GM19452 (cell line): ENCODE measurements at regions not wholly inside any gene's neighbourhood (a gene's known extent, or its start where the extent isn't known, plus 50 kb on each side); places are given as distances from the start of the nearest gene placed in this dataset.

ENCODE experiments used
- ATAC-seq: cut with Tn5 transposase; IDR thresholded peaks from one replicate; pipeline ENCODE4 v1.9.1; 2021; ENCODE audit not compliant: unreplicated experiment

- ATAC-seq, result no peak
These were observed 132.2 kb downstream of the ASB7 start for GRCh38 chr15:100734586-100734985.

- ATAC-seq, result no peak
These were observed 133.0 kb downstream of the ASB7 start for GRCh38 chr15:100735129-100736053.

GRCh38 chr15:100737214-100737613 lies 134.8 kb downstream of the ASB7 start:
- no peak for ATAC-seq

- ATAC-seq, result no peak
These were observed 136.2 kb downstream of the ASB7 start for GRCh38 chr15:100738614-100739013.

GRCh38 chr15:100740138-100740537 lies 137.7 kb downstream of the ASB7 start:
- no peak for ATAC-seq

- no peak for ATAC-seq
These were observed 128.0 kb upstream of the ALDH1A3 start for GRCh38 chr15:100751585-100751984.

GRCh38 chr15:100753503-100753902 lies 126.1 kb upstream of the ALDH1A3 start:
- ATAC-seq, result no peak

GRCh38 chr15:100757661-100758060 lies 122.0 kb upstream of the ALDH1A3 start:
- no peak for ATAC-seq

GRCh38 chr15:100758555-100758954 lies 121.1 kb upstream of the ALDH1A3 start:
- no peak for ATAC-seq

- no peak for ATAC-seq
These were observed 120.5 kb upstream of the ALDH1A3 start for GRCh38 chr15:100759106-100759505.

GRCh38 chr15:100759698-100760356 lies 119.8 kb upstream of the ALDH1A3 start:
- ATAC-seq, result no peak

- ATAC-seq, result no peak
These were observed 119.2 kb upstream of the ALDH1A3 start for GRCh38 chr15:100760357-100760903.

GRCh38 chr15:100761290-100761935 lies 118.2 kb upstream of the ALDH1A3 start:
- ATAC-seq, result no peak

GRCh38 chr15:100762289-100762688 lies 117.3 kb upstream of the ALDH1A3 start:
- no peak for ATAC-seq

- no peak for ATAC-seq
These were observed 116.5 kb upstream of the ALDH1A3 start for GRCh38 chr15:100762913-100763834.

- no peak for ATAC-seq
These were observed 115.5 kb upstream of the ALDH1A3 start for GRCh38 chr15:100763835-100764750.

GRCh38 chr15:100764778-100765466 lies 114.7 kb upstream of the ALDH1A3 start:
- ATAC-seq, result no peak

GRCh38 chr15:100765467-100766241 lies 114.0 kb upstream of the ALDH1A3 start:
- no peak for ATAC-seq
